Parathyroid adenoma (tissue), 2 donors: ENCODE measurements at regions not wholly inside any gene's neighbourhood (a gene's known extent, or its start where the extent isn't known, plus 50 kb on each side); places are given as distances from the start of the nearest gene placed in this dataset.
A peak's percentile ranks its signal among the peaks of the same experiment; 100 is the strongest.
"Not testable (repeated sequence)": the region's sequence is repeated elsewhere in the genome, so short reads cannot be mapped to it uniquely, and the experiment has no call there.

ENCODE experiments used
- H2AFZ ChIP-seq: fragments of 300-600 bp; sonication (generic); one replicate; pipeline ENCODE4 v1.7.0; 2017; ENCODE audit warnings: antibody characterized with exemption, mild to moderate bottlenecking
- H3K27ac ChIP-seq: fragments of 300-600 bp; sonication (generic); one replicate; pipeline ENCODE4 v1.7.0; 2017
- H3K27me3 ChIP-seq: fragments of 300-600 bp; sonication (generic); one replicate; pipeline ENCODE4 v1.7.0; 2017; ENCODE audit warnings: low read length; ENCODE audit not compliant: control insufficient read depth, insufficient read depth
- H3K36me3 ChIP-seq: fragments of 300-600 bp; sonication (generic); one replicate; pipeline ENCODE4 v1.7.0; 2017; ENCODE audit warnings: low read length; ENCODE audit not compliant: control insufficient read depth, insufficient read depth
- H3K4me1 ChIP-seq: fragments of 300-600 bp; sonication (generic); one replicate; pipeline ENCODE4 v1.7.0; 2017; ENCODE audit warnings: control low read depth
- H3K4me2 ChIP-seq: fragments of 300-600 bp; sonication (generic); one replicate; pipeline ENCODE4 v1.7.0; 2017; ENCODE audit warnings: low read length
- H3K4me3 ChIP-seq: fragments of 300-600 bp; sonication (generic); one replicate; pipeline ENCODE4 v1.7.0; 2017; ENCODE audit warnings: low read depth, low read length
- H3K79me2 ChIP-seq: fragments of 300-600 bp; sonication (generic); one replicate; pipeline ENCODE4 v1.7.0; 2017; ENCODE audit warnings: control low read depth
- H3K9ac ChIP-seq: fragments of 300-600 bp; sonication (generic); one replicate; pipeline ENCODE4 v1.7.0; 2017; ENCODE audit warnings: mild to moderate bottlenecking
- H3K9me3 ChIP-seq: fragments of 300-600 bp; sonication (generic); one replicate; pipeline ENCODE4 v1.7.0; 2017; ENCODE audit warnings: low read length; ENCODE audit not compliant: control insufficient read depth
- TF ChIP-seq, protein P1 (sequence below): fragments of 300-600 bp; sonication (generic); IDR thresholded peaks from one replicate; pipeline ENCODE4 v1.7.0; 2017; ENCODE audit warnings: antibody characterized with exemption, mild to moderate bottlenecking
- donor health status: primary hyperparathyroidism.

DNA sequence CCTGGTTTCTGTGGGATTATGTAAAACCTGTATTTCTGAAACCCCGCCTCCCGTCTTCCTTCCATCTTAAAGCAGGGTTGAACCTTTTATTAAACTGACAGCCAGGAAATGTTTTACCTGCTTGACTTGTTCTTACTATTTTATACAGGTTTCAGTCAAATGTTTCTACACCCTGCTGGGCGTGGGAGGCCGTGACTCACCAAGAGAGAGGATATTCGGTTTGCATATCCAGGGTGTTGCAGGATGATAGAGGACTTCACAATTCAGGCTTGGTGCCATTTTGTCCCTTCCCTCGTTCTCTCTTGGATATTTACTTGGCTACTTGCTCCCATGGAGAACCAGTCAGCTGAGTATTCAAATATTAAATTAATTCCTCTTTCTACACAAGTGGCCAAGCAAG is 69.7 kb downstream of the ARF6 start:
- Histone ChIP-seq H3K27ac (no peak overlapping the region), H3K9ac (no peak overlapping the region), H3K27me3 (no peaks in the 10 kb centered on the region), H3K4me2 (no peak overlapping the region), H2AFZ (no peak overlapping the region), H3K9me3 (no peaks in the 10 kb centered on the region), H3K4me1 (no peaks in the 10 kb centered on the region), H3K36me3 (no peaks in the 10 kb centered on the region), H3K4me3 (no peak overlapping the region), H3K79me2 (no peaks in the 10 kb centered on the region)
- TF ChIP-seq, protein P1, sequence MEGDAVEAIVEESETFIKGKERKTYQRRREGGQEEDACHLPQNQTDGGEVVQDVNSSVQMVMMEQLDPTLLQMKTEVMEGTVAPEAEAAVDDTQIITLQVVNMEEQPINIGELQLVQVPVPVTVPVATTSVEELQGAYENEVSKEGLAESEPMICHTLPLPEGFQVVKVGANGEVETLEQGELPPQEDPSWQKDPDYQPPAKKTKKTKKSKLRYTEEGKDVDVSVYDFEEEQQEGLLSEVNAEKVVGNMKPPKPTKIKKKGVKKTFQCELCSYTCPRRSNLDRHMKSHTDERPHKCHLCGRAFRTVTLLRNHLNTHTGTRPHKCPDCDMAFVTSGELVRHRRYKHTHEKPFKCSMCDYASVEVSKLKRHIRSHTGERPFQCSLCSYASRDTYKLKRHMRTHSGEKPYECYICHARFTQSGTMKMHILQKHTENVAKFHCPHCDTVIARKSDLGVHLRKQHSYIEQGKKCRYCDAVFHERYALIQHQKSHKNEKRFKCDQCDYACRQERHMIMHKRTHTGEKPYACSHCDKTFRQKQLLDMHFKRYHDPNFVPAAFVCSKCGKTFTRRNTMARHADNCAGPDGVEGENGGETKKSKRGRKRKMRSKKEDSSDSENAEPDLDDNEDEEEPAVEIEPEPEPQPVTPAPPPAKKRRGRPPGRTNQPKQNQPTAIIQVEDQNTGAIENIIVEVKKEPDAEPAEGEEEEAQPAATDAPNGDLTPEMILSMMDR = no peak

DNA sequence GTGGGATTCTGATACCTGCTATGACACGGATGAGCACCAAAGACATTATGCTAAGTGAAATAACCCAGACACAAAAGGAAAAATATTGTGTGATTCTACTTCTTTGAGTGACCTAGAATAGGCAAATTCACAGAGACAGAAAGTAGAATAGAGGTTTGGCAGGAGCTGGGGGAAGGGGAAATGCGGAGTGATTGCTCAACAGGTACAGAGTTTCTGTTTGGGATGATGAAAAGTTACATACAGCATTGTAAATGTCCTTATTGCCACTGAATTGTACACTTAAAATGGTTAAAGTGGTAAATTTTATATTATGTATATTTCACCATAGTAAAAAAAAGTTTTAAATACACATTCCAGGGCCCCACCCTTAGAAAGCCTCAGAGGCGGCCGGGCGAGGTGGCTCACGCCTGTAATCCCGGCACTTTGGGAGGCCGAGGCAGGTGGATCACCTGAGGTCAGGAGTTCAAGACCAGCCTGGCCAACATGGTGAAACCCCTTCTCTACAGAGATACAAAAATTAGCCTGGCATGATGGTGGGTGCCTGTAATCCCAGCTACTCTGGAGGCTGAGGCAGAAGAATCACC is 72.3 kb downstream of the ARF6 start:
- H2AFZ ChIP-seq, H3K36me3 ChIP-seq, H3K4me3 ChIP-seq, H3K4me2 ChIP-seq, H3K27me3 ChIP-seq, H3K79me2 ChIP-seq, H3K9me3 ChIP-seq, H3K27ac ChIP-seq, H3K9ac ChIP-seq, H3K4me1 ChIP-seq: not testable (repeated sequence)

DNA sequence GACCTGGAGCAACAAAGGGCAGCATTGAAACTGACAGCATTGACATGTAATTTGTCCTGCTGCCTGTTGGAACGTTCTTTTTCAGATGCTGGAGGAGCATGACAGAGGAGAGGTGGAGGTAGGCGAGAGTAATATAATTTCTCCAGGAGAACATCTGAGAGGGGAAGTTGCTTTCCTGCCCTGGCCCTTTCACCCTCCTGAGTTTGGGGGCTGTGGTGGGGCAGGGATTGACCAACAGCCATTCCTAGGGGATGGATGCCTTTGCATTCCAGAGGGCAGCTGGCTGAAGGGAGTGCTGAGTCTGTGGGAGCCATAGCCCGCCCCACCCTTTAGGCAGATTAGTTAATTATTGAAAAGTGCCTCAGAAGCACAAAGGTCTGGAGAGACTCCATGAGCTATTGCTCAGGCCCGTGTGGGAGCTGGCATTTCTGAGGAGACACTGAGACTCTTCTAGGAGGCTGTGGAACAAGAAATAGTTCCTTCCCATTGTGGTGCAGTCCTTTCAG is 73.5 kb downstream of the ARF6 start:
- Histone ChIP-seq H3K4me3 (no peak overlapping the region), H3K27ac (no peak overlapping the region), H3K9ac (no peak overlapping the region), H3K4me2 (no peak overlapping the region), H3K27me3 (no peaks in the 10 kb centered on the region), H3K9me3 (no peaks in the 10 kb centered on the region), H3K79me2 (no peaks in the 10 kb centered on the region), H3K4me1 (peaks cover 13% of the 10 kb centered on the region), H2AFZ (no peak overlapping the region), H3K36me3 (no peaks in the 10 kb centered on the region)
- TF ChIP-seq, protein P1 = no peak

DNA sequence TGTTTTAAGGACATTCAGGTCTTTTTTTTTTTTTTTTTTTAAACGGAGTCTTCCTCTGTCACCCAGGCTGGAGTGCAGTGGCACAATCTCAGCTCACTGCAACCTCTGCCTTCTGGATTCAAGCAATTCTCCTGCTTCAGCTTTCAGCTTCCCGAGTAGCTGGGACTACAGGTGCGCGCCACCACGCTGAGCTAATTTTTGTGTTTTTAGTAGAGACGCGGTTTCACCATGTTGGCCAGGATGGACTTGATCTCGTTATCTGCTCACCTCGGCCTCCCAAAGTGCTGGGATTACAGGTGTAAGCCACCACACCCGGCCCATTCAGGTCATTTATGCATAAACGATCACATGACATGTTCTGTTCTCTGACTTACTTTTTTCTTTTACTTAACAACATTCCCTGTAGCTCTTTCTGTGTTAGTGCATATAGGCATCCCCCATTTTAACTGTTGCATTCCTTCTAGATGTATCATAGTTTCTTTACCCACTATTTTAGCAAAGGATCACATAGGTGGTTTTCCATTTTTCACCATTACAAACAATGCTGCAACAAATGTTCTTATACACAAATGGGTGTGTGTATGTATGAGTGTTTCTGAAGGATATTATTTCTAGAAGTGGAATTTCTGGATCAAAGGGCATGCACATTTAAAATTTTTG is 74.2 kb downstream of the ARF6 start:
- Histone ChIP-seq H3K27ac (no peak overlapping the region), H3K4me2 (no peak overlapping the region), H3K4me1 (peaks cover 17% of the 10 kb centered on the region), H3K27me3 (no peaks in the 10 kb centered on the region), H3K79me2 (no peaks in the 10 kb centered on the region), H3K9me3 (no peaks in the 10 kb centered on the region), H3K9ac (no peak overlapping the region), H3K4me3 (no peak overlapping the region), H3K36me3 (no peaks in the 10 kb centered on the region), H2AFZ (no peak overlapping the region)
- TF ChIP-seq, protein P1 = no peak

DNA sequence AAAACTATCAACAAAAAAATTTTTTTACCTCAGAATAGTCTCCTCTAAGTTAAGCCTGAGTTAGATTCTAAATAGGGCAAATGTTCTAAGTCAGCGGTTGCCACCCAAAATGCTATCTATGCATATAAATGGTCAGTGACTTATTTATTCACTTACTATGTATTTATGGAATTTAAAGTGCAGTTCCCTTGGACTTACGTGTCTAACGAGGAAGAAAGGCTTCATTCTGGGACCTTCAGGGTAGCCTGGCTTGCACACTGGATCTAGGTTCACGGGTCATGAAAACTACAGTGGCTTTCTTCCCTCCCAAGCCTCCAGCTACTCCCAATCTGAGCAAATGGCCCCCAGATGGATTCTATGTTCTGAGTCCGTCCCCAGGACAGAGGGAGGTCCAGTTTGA is 77.1 kb downstream of the ARF6 start:
- H3K27me3 ChIP-seq = no peaks in the 10 kb centered on the region
- H3K4me1 ChIP-seq = peaks cover 17% of the 10 kb centered on the region
- no peaks in the 10 kb centered on the region for H3K36me3 ChIP-seq
- peak overlapping the region; percentile 53 for H3K27ac ChIP-seq
- TF ChIP-seq, protein P1 = no peak
- H3K79me2 ChIP-seq = no peaks in the 10 kb centered on the region
- H3K4me3 ChIP-seq = no peak overlapping the region
- H3K9ac ChIP-seq = no peak overlapping the region
- H2AFZ ChIP-seq = peak overlapping the region; percentile 84
- peak overlapping the region; percentile 5 for H3K4me2 ChIP-seq
- H3K9me3 ChIP-seq = no peaks in the 10 kb centered on the region
